Epithelial cell of esophagus (primary cell): ENCODE measurements at regions not wholly inside any gene's neighbourhood (a gene's known extent, or its start where the extent isn't known, plus 50 kb on each side); places are given as distances from the start of the nearest gene placed in this dataset.

Experiments
- DNase-seq: peaks from one replicate; pipeline ENCODE4 v3.0.0; 2010; ENCODE audit warnings: low read depth
- H3K4me3 ChIP-seq: 2 replicates; pipeline ENCODE4 v1.5.1; 2011; ENCODE audit warnings: mild to moderate bottlenecking, low read length, control low read depth
- CTCF ChIP-seq: IDR thresholded peaks from 2 replicates; pipeline ENCODE4 v1.5.1; 2011; ENCODE audit warnings: low read depth, mild to moderate bottlenecking, low read length, control low read depth, inconsistent platforms; ENCODE audit not compliant: insufficient read depth; ENCODE audit errors: missing control alignments

- peak; percentile 10 for DNase-seq
- TF ChIP-seq CTCF: no peak
- H3K4me3 ChIP-seq: no peak overlapping the region
These were observed 517.4 kb downstream of the TUSC7 start for GRCh38 chr3:117226932-117227331.

GRCh38 chr3:117228466-117228865 lies 518.9 kb downstream of the TUSC7 start:
- no peak overlapping the region for H3K4me3 ChIP-seq
- DNase-seq: no peak
- TF ChIP-seq CTCF: no peak

- no peak for DNase-seq
- H3K4me3 ChIP-seq: no peak overlapping the region
- TF ChIP-seq CTCF: no peak
These were observed 521.3 kb downstream of the TUSC7 start for GRCh38 chr3:117230924-117231323.

GRCh38 chr3:117234331-117234730 lies 524.8 kb downstream of the TUSC7 start:
- no peak overlapping the region for H3K4me3 ChIP-seq
- no peak for DNase-seq
- TF ChIP-seq CTCF: no peak

- no peak overlapping the region for H3K4me3 ChIP-seq
- no peak for TF ChIP-seq CTCF
- no peak for DNase-seq
These were observed 525.7 kb downstream of the TUSC7 start for GRCh38 chr3:117235304-117235703.

GRCh38 chr3:117238806-117239205 lies 529.2 kb downstream of the TUSC7 start:
- no peak for DNase-seq
- no peak for TF ChIP-seq CTCF
- H3K4me3 ChIP-seq: no peak overlapping the region

- H3K4me3 ChIP-seq: no peak overlapping the region
- TF ChIP-seq CTCF: no peak
- no peak for DNase-seq
These were observed 534.1 kb downstream of the TUSC7 start for GRCh38 chr3:117243657-117244056.
